ENCODE measurements at regions not wholly inside any gene's neighbourhood (a gene's known extent, or its start where the extent isn't known, plus 50 kb on each side); places are given as distances from the start of the nearest gene placed in this dataset.

DNA sequence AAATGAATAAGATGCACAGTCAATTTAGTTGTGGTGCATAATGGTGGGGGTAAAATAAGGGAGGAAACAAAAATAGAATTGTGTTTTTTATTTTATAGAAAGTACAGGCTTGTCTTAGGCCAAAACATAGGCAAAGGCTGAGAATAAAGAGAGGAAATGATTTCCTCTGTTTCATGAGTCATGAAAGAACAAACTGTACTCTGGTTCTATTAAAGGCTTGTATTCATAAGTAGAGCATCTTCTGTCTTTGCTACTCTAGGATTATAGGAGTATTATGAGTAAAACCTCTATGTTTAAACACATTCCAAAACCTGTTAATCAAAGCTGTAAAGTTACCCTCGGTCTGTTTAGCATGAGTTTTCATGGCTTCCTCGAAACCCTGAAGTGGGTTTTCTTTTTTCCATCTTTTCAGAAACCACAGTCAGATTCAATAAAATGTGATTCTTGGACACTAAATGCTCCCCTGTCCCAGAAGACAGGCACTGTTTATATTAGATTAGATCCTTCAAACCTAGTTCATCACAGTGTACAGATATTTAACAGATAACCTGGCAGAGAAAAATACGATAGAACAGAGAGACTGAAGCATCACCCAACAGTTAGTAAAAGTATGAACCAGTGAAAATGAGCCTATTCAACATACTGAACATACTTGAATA lies 473.9 kb upstream of the CYLC2 start:
- TF ChIP-seq, protein P1, sequence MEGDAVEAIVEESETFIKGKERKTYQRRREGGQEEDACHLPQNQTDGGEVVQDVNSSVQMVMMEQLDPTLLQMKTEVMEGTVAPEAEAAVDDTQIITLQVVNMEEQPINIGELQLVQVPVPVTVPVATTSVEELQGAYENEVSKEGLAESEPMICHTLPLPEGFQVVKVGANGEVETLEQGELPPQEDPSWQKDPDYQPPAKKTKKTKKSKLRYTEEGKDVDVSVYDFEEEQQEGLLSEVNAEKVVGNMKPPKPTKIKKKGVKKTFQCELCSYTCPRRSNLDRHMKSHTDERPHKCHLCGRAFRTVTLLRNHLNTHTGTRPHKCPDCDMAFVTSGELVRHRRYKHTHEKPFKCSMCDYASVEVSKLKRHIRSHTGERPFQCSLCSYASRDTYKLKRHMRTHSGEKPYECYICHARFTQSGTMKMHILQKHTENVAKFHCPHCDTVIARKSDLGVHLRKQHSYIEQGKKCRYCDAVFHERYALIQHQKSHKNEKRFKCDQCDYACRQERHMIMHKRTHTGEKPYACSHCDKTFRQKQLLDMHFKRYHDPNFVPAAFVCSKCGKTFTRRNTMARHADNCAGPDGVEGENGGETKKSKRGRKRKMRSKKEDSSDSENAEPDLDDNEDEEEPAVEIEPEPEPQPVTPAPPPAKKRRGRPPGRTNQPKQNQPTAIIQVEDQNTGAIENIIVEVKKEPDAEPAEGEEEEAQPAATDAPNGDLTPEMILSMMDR (conservative IDR thresholded peaks at IDR 0.05), result no peak
- no peak for TF ChIP-seq ZFX (IDR thresholded peaks at IDR 0.05)

Measured in C4-2B (cell line).